GM12891 (cell line): ENCODE measurements at regions not wholly inside any gene's neighbourhood (a gene's known extent, or its start where the extent isn't known, plus 50 kb on each side); places are given as distances from the start of the nearest gene placed in this dataset.

Experiments used
- POLR2A ChIP-seq: IDR thresholded peaks from 2 replicates; pipeline ENCODE4 v1.6.1; 2011; ENCODE audit warnings: low read depth, low read length, control low read depth
- POLR2AphosphoS5 ChIP-seq: IDR thresholded peaks from 2 replicates; pipeline ENCODE4 v1.6.1; 2011; ENCODE audit warnings: low read depth, low read length, control low read depth

DNA sequence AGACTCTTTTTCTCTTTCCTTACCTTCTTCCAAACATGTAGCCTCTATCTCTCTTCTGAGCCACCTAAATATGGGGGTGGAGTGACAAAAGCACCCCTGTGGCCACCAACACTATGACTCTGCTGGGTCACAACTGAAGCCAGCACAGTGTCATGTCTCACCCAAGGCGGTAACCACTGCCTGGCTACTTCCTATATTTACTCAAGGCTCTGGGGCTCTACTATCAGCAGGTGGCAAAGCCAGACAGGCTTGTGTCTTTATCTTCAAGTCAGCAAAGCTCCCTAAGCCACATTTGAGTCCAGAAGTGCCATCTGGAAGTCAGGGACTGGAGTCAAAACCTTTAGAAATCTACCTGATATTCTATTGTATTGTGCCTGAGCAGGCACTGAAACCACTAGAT, 1515.2 kb downstream of the PLA2G4A start:
- TF ChIP-seq POLR2A (no peak), POLR2AphosphoS5 (no peak)
